OCI-LY1 (cell line): ENCODE measurements at regions not wholly inside any gene's neighbourhood (a gene's known extent, or its start where the extent isn't known, plus 50 kb on each side); places are given as distances from the start of the nearest gene placed in this dataset.

ENCODE experiments used
- H2AFZ ChIP-seq: fragments of 200-600 bp; sonication (generic), shearing (Covaris generic); 2 replicates; pipeline ENCODE4 v1.6.0; 2014; ENCODE audit warnings: antibody characterized with exemption, mild to moderate bottlenecking, low read length
- H3F3A ChIP-seq: fragments of 200-600 bp; sonication (generic), shearing (Covaris generic); 2 replicates; pipeline ENCODE4 v1.6.0; 2014; ENCODE audit warnings: mild to moderate bottlenecking, antibody characterized with exemption, low read length, moderate library complexity; ENCODE audit not compliant: insufficient read depth
- H3K27ac ChIP-seq: fragments of 200-600 bp; sonication (generic); 2 replicates; pipeline ENCODE4 v1.5.1; 2014; ENCODE audit warnings: low read length, mixed run types, mild to moderate bottlenecking, low read depth; ENCODE audit not compliant: poor library complexity, severe bottlenecking
- H3K27me3 ChIP-seq: fragments of 200-600 bp; sonication (generic); 2 replicates; pipeline ENCODE4 v1.6.0; 2014; ENCODE audit warnings: antibody characterized with exemption, mild to moderate bottlenecking, low read length, moderate library complexity; ENCODE audit not compliant: insufficient read depth
- H3K36me3 ChIP-seq: fragments of 200-600 bp; sonication (generic); 2 replicates; pipeline ENCODE4 v1.6.1; 2014; ENCODE audit warnings: mild to moderate bottlenecking, antibody characterized with exemption, low read length, moderate library complexity, mixed read lengths; ENCODE audit not compliant: insufficient read depth
- H3K4me1 ChIP-seq: fragments of 200-600 bp; sonication (generic); 2 replicates; pipeline ENCODE4 v1.5.1; 2014; ENCODE audit warnings: mild to moderate bottlenecking, low read length, moderate library complexity; ENCODE audit not compliant: insufficient read depth, severe bottlenecking
- H3K4me2 ChIP-seq: fragments of 200-600 bp; sonication (generic), shearing (Covaris generic); 2 replicates; pipeline ENCODE4 v1.6.1; 2014; ENCODE audit warnings: low read length
- H3K4me3 ChIP-seq: fragments of 200-600 bp; sonication (generic); 2 replicates; pipeline ENCODE4 v1.5.1; 2014; ENCODE audit warnings: low read length, low read depth, mild to moderate bottlenecking, mixed read lengths; ENCODE audit not compliant: poor library complexity, severe bottlenecking
- H3K79me2 ChIP-seq: fragments of 200-600 bp; shearing (Covaris generic); 2 replicates; pipeline ENCODE4 v1.6.1; 2016; ENCODE audit warnings: mixed run types, low read length, mixed read lengths; ENCODE audit not compliant: insufficient read depth
- H3K9ac ChIP-seq: fragments of 200-600 bp; sonication (generic), shearing (Covaris generic); 2 replicates; pipeline ENCODE4 v1.6.1; 2014; ENCODE audit warnings: mild to moderate bottlenecking, low read length, mixed read lengths
- H3K9me2 ChIP-seq: fragments of 200-600 bp; sonication (generic), shearing (Covaris generic); 2 replicates; pipeline ENCODE4 v1.6.1; 2014; ENCODE audit warnings: low read depth, mild to moderate bottlenecking, low read length, mixed read lengths
- H3K9me3 ChIP-seq: fragments of 200-600 bp; shearing (Covaris generic); 2 replicates; pipeline ENCODE4 v1.6.1; 2014; ENCODE audit warnings: low read length, mixed read lengths
- H4K20me1 ChIP-seq: fragments of 200-600 bp; sonication (generic), shearing (Covaris generic); 2 replicates; pipeline ENCODE4 v1.6.0; 2016; ENCODE audit warnings: mild to moderate bottlenecking, low read length; ENCODE audit not compliant: insufficient read depth
- EZH2 ChIP-seq: fragments of 200-600 bp; sonication (generic), shearing (Covaris generic); IDR thresholded peaks from 2 replicates; pipeline ENCODE4 v1.8.0; 2017; ENCODE audit warnings: borderline replicate concordance, mixed run types, mild to moderate bottlenecking, antibody characterized with exemption, low read length, moderate library complexity, mixed read lengths
- TF ChIP-seq, protein P1 (sequence below): fragments of 200-600 bp; sonication (generic), shearing (Covaris generic); IDR thresholded peaks from 2 replicates; pipeline ENCODE4 v1.5.1; 2017; ENCODE audit warnings: mild to moderate bottlenecking, antibody characterized with exemption, low read length, moderate library complexity, mixed read lengths

DNA sequence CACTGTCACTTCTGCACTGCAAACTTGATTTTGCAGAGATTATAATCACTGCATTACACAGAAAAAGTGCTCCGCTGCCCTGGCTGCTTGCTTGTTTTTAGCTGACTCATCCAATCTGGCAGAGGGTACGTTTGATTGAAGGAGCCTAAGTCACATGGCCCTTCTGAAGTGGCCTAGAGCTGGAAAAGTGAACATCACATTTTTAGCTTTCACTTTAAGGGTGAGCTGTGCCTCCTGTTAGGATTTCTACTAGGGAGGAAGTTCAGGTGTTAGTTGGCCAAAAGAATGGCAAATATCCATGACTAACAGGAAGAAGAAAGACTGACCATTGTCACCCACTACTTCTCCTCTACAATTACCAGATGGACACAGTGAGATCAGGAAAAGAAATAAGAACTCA is 889.1 kb upstream of the MAP3K7 start:
- Histone ChIP-seq H3K4me3 (no peak overlapping the region), H3K9me3 (no peaks in the 10 kb centered on the region), H3K27ac (no peak overlapping the region), H3K36me3 (no peaks in the 10 kb centered on the region), H3K9ac (no peak overlapping the region), H3K79me2 (no peaks in the 10 kb centered on the region), H2AFZ (no peak overlapping the region), H3K27me3 (no peaks in the 10 kb centered on the region), H3K4me1 (no peaks in the 10 kb centered on the region), H3K4me2 (no peak overlapping the region), H3K9me2 (no peaks in the 10 kb centered on the region), H3F3A (no peaks in the 10 kb centered on the region), H4K20me1 (no peaks in the 10 kb centered on the region)
- TF ChIP-seq, protein P1, sequence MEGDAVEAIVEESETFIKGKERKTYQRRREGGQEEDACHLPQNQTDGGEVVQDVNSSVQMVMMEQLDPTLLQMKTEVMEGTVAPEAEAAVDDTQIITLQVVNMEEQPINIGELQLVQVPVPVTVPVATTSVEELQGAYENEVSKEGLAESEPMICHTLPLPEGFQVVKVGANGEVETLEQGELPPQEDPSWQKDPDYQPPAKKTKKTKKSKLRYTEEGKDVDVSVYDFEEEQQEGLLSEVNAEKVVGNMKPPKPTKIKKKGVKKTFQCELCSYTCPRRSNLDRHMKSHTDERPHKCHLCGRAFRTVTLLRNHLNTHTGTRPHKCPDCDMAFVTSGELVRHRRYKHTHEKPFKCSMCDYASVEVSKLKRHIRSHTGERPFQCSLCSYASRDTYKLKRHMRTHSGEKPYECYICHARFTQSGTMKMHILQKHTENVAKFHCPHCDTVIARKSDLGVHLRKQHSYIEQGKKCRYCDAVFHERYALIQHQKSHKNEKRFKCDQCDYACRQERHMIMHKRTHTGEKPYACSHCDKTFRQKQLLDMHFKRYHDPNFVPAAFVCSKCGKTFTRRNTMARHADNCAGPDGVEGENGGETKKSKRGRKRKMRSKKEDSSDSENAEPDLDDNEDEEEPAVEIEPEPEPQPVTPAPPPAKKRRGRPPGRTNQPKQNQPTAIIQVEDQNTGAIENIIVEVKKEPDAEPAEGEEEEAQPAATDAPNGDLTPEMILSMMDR: no peak
- TF ChIP-seq EZH2: no peak

DNA sequence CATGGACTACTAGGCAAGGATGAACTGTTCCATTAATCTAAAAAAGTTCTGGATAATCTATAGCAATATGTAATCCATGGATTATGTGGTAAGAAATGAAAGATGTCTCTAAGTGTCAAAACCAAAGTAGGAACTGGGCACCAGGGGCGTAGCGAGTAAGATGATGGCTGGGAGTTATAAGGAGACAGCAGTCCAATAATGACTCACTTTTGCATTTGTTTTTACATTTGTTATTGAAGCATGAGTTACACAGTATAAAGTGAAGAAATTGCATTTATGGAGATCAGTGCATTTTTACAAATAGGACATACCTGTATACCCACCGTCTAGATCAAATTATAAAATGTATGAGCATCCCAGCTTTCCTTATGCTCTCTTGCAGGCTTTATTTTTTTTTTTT is 878.5 kb upstream of the MAP3K7 start:
- Histone ChIP-seq H3K9me2 (no peaks in the 10 kb centered on the region), H3K4me2 (no peak overlapping the region), H3F3A (no peaks in the 10 kb centered on the region), H3K79me2 (no peaks in the 10 kb centered on the region), H3K27me3 (no peaks in the 10 kb centered on the region), H3K9ac (no peak overlapping the region), H4K20me1 (no peaks in the 10 kb centered on the region), H3K27ac (no peak overlapping the region), H3K4me1 (no peaks in the 10 kb centered on the region), H3K9me3 (no peaks in the 10 kb centered on the region), H2AFZ (no peak overlapping the region), H3K36me3 (no peaks in the 10 kb centered on the region), H3K4me3 (no peak overlapping the region)
- no peak for TF ChIP-seq EZH2
- TF ChIP-seq, protein P1: no peak

DNA sequence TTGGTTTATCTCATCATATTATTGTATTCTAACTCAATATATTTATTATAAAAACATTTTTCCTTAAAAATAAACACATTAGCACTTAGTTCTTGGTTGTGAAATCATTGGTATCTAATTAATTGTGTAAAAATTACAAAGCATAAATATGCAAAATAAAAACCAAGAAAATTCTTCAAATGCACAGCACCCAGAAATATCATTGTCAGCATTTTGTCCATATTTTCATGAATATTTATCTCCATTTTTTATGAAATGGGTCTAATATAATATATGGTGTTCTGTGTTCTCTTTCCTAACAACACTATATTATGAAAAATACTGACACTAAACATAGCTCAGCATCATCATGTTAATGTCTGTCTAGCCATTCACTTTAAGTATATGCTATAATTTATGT is 877.8 kb upstream of the MAP3K7 start:
- Histone ChIP-seq H3K9ac (no peak overlapping the region), H3K27ac (no peak overlapping the region)

More for the DNA sequence above, 877.8 kb upstream of the MAP3K7 start:
- no peak overlapping the region for H2AFZ ChIP-seq
- H3K9me2 ChIP-seq: no peaks in the 10 kb centered on the region
- no peaks in the 10 kb centered on the region for H3K27me3 ChIP-seq
- H3F3A ChIP-seq: no peaks in the 10 kb centered on the region
- H3K9me3 ChIP-seq: no peaks in the 10 kb centered on the region
- H3K4me3 ChIP-seq: no peak overlapping the region
- no peak for TF ChIP-seq EZH2
- TF ChIP-seq, protein P1: no peak
- no peaks in the 10 kb centered on the region for H3K4me1 ChIP-seq
- H4K20me1 ChIP-seq: no peaks in the 10 kb centered on the region
- no peak overlapping the region for H3K4me2 ChIP-seq
- no peaks in the 10 kb centered on the region for H3K36me3 ChIP-seq
- H3K79me2 ChIP-seq: no peaks in the 10 kb centered on the region
